Hepatocyte (in vitro differentiated cells): ENCODE measurements at regions not wholly inside any gene's neighbourhood (a gene's known extent, or its start where the extent isn't known, plus 50 kb on each side); places are given as distances from the start of the nearest gene placed in this dataset.

Experiments
- DNase-seq: peaks from one replicate; pipeline ENCODE4 v3.0.0-alpha.2; 2016; ENCODE audit warnings: low spot score
- H2AFZ ChIP-seq: fragments of 200-600 bp; sonication (generic); 2 replicates; pipeline ENCODE4 v1.6.0; 2016; ENCODE audit warnings: antibody characterized with exemption, mild to moderate bottlenecking
- H3K27ac ChIP-seq: fragments of 200-600 bp; sonication (generic); 2 replicates; pipeline ENCODE4 v1.5.1; 2016; ENCODE audit warnings: mild to moderate bottlenecking
- H3K27me3 ChIP-seq: fragments of 200-600 bp; sonication (generic); 2 replicates; pipeline ENCODE4 v1.6.1; 2016
- H3K36me3 ChIP-seq: fragments of 200-600 bp; sonication (generic); replicated peaks from 2 replicates; pipeline ENCODE4 v1.5.1; 2016; ENCODE audit warnings: low read depth; ENCODE audit not compliant: insufficient read depth
- H3K4me1 ChIP-seq: fragments of 200-600 bp; sonication (generic); 2 replicates; pipeline ENCODE4 v1.5.1; 2016; ENCODE audit warnings: mild to moderate bottlenecking, moderate library complexity; ENCODE audit not compliant: insufficient read depth
- H3K4me2 ChIP-seq: fragments of 200-600 bp; sonication (generic); 2 replicates; pipeline ENCODE4 v1.6.0; 2016
- H3K4me3 ChIP-seq: fragments of 200-600 bp; sonication (generic); 2 replicates; pipeline ENCODE4 v1.5.1; 2016; ENCODE audit warnings: mild to moderate bottlenecking
- H3K79me2 ChIP-seq: fragments of 200-600 bp; sonication (generic); 2 replicates; pipeline ENCODE4 v1.6.0; 2017; ENCODE audit warnings: mild to moderate bottlenecking
- H3K9me2 ChIP-seq: fragments of 200-600 bp; sonication (generic); replicated peaks from 2 replicates; pipeline ENCODE4 v1.6.0; 2017; ENCODE audit warnings: mild to moderate bottlenecking; ENCODE audit not compliant: insufficient read depth
- H3K9me3 ChIP-seq: fragments of 200-600 bp; sonication (generic); 2 replicates; pipeline ENCODE4 v1.5.1; 2016; ENCODE audit warnings: low read depth, mild to moderate bottlenecking
- H4K20me1 ChIP-seq: fragments of 200-600 bp; sonication (generic); 2 replicates; pipeline ENCODE4 v1.6.0; 2016; ENCODE audit warnings: mild to moderate bottlenecking; ENCODE audit not compliant: insufficient read depth, poor library complexity, severe bottlenecking
- EZH2 ChIP-seq: fragments of 200-600 bp; sonication (generic); IDR thresholded peaks from 2 replicates; pipeline ENCODE4 v1.6.1; 2016; ENCODE audit warnings: antibody characterized with exemption, mild to moderate bottlenecking, borderline replicate concordance
- EZH2phosphoT487 ChIP-seq: fragments of 200-600 bp; sonication (generic); IDR thresholded peaks from one replicate; pipeline ENCODE4 v1.6.1; 2018; ENCODE audit warnings: antibody characterized with exemption, mild to moderate bottlenecking, low read depth, moderate library complexity; ENCODE audit not compliant: unreplicated experiment, severe bottlenecking
- WGBS: methylation state at CpG from one replicate; pipeline ENCODE4 v1.1.6; 2016; ENCODE audit warnings: low lambda C conversion rate; ENCODE audit errors: missing lambda C conversion rate; 5-methylcytosine and 5-hydroxymethylcytosine counted together
- TF ChIP-seq, protein P1 (sequence below): fragments of 200-600 bp; sonication (generic); IDR thresholded peaks from 2 replicates; pipeline ENCODE4 v1.5.1; 2016; ENCODE audit warnings: antibody characterized with exemption, mild to moderate bottlenecking; ENCODE audit not compliant: poor library complexity

GRCh38 chr7:124457841-124458240 lies 307.8 kb downstream of the GPR37 start:
- DNase-seq, result no peak
- H3K9me3 ChIP-seq, result no peaks in the 10 kb centered on the region
- no peak overlapping the region for H2AFZ ChIP-seq
- TF ChIP-seq, protein P1, sequence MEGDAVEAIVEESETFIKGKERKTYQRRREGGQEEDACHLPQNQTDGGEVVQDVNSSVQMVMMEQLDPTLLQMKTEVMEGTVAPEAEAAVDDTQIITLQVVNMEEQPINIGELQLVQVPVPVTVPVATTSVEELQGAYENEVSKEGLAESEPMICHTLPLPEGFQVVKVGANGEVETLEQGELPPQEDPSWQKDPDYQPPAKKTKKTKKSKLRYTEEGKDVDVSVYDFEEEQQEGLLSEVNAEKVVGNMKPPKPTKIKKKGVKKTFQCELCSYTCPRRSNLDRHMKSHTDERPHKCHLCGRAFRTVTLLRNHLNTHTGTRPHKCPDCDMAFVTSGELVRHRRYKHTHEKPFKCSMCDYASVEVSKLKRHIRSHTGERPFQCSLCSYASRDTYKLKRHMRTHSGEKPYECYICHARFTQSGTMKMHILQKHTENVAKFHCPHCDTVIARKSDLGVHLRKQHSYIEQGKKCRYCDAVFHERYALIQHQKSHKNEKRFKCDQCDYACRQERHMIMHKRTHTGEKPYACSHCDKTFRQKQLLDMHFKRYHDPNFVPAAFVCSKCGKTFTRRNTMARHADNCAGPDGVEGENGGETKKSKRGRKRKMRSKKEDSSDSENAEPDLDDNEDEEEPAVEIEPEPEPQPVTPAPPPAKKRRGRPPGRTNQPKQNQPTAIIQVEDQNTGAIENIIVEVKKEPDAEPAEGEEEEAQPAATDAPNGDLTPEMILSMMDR, result no peak
- TF ChIP-seq EZH2, result no peak
- TF ChIP-seq EZH2phosphoT487, result no peak
- H3K4me1 ChIP-seq, result no peaks in the 10 kb centered on the region
- peaks cover 3% of the 10 kb centered on the region for H3K9me2 ChIP-seq
- H3K4me3 ChIP-seq, result no peak overlapping the region
- no peaks in the 10 kb centered on the region for H3K79me2 ChIP-seq
- H3K4me2 ChIP-seq, result no peak overlapping the region
- H4K20me1 ChIP-seq, result no peaks in the 10 kb centered on the region
- H3K27ac ChIP-seq, result no peak overlapping the region
- no peaks in the 10 kb centered on the region for H3K27me3 ChIP-seq
- WGBS, result 92% methylated on average over 3 of the region's 3 CpGs
- H3K36me3 ChIP-seq, result no peaks in the 10 kb centered on the region

GRCh38 chr7:124456286-124456685 lies 309.3 kb downstream of the GPR37 start:
- Histone ChIP-seq H3K4me3 (no peak overlapping the region), H3K36me3 (no peaks in the 10 kb centered on the region), H3K9me2 (peaks cover 3% of the 10 kb centered on the region), H3K9me3 (no peaks in the 10 kb centered on the region), H3K79me2 (no peaks in the 10 kb centered on the region), H3K27ac (no peak overlapping the region), H3K27me3 (no peaks in the 10 kb centered on the region), H4K20me1 (no peaks in the 10 kb centered on the region), H3K4me1 (no peaks in the 10 kb centered on the region), H3K4me2 (no peak overlapping the region), H2AFZ (no peak overlapping the region)
- DNase-seq, result no peak
- TF ChIP-seq EZH2, result no peak
- TF ChIP-seq, protein P1, result no peak
- TF ChIP-seq EZH2phosphoT487, result no peak
- WGBS, result 87% methylated on average over 3 of the region's 3 CpGs

GRCh38 chr7:124452186-124452585 lies 313.4 kb downstream of the GPR37 start:
- Histone ChIP-seq H3K4me1 (no peaks in the 10 kb centered on the region), H3K9me3 (no peaks in the 10 kb centered on the region), H2AFZ (no peak overlapping the region), H3K36me3 (no peaks in the 10 kb centered on the region), H3K27ac (no peak overlapping the region), H3K9me2 (peaks cover under 1% of the 10 kb centered on the region), H4K20me1 (no peaks in the 10 kb centered on the region), H3K79me2 (no peaks in the 10 kb centered on the region), H3K4me2 (peak overlapping the region; percentile 9), H3K4me3 (no peak overlapping the region), H3K27me3 (no peaks in the 10 kb centered on the region)
- WGBS, result 68% methylated on average over 4 of the region's 4 CpGs
- TF ChIP-seq EZH2phosphoT487, result no peak
- no peak for TF ChIP-seq EZH2
- TF ChIP-seq, protein P1, result no peak
- DNase-seq, result no peak

DNA sequence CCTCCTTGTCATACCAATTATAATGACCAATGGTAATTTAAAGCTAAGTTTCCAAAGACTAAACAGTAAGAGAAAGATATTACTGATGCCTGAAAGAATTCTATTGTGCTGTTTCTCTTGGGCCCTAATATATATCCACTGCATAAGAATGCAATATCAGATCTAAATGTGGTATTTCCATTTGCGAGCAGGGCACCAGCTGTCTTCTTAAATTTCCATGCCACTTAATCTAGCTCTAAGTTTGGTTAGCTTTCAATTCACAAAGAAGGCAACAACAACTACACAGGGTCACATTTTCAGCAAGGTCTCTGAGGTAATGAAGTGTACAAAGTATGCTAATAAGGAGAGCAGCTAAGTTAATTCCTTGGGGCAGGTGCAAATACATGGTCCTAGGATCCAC lies 315.7 kb downstream of the GPR37 start:
- no peaks in the 10 kb centered on the region for H3K27me3 ChIP-seq
- WGBS, result 86% methylated on average over 1 of the region's 1 CpG

More for the DNA sequence above, 315.7 kb downstream of the GPR37 start:
- DNase-seq, result no peak
- Histone ChIP-seq H3K9me3 (no peaks in the 10 kb centered on the region), H3K27ac (no peak overlapping the region), H2AFZ (no peak overlapping the region), H3K4me3 (no peak overlapping the region), H3K79me2 (no peaks in the 10 kb centered on the region), H3K4me1 (no peaks in the 10 kb centered on the region), H3K36me3 (no peaks in the 10 kb centered on the region), H3K9me2 (no peaks in the 10 kb centered on the region), H3K4me2 (no peak overlapping the region), H4K20me1 (no peaks in the 10 kb centered on the region)
- TF ChIP-seq EZH2 (no peak), EZH2phosphoT487 (no peak)
- TF ChIP-seq, protein P1, result no peak
